RWPE2 (cell line): ENCODE measurements at regions not wholly inside any gene's neighbourhood (a gene's known extent, or its start where the extent isn't known, plus 50 kb on each side); places are given as distances from the start of the nearest gene placed in this dataset.

ENCODE experiments used
- ATAC-seq: fragments of 200-7000 bp; cut with Tn5 transposase; 3 replicates; pipeline ENCODE4 v1.9.1; 2021; ENCODE audit warnings: low read depth
- DNase-seq: peaks from one replicate; pipeline ENCODE4 v3.0.0-alpha.2; 2020; ENCODE audit warnings: low spot score
- H3K27ac ChIP-seq: fragments of 450-650 bp; 2 replicates; pipeline ENCODE4 v1.5.1; 2017; ENCODE audit warnings: mild to moderate bottlenecking; ENCODE audit not compliant: poor library complexity, severe bottlenecking
- H3K27me3 ChIP-seq: fragments of 250-450 bp; sonication (Bioruptor Pico); 2 replicates; pipeline ENCODE4 v1.5.1; 2021; ENCODE audit warnings: mild to moderate bottlenecking, moderate library complexity; ENCODE audit not compliant: insufficient read depth, poor library complexity, severe bottlenecking
- H3K36me3 ChIP-seq: fragments of 250-450 bp; sonication (Bioruptor Pico); 2 replicates; pipeline ENCODE4 v1.5.1; 2020; ENCODE audit warnings: low read depth, mild to moderate bottlenecking, moderate library complexity
- H3K4me1 ChIP-seq: fragments of 250-450 bp; sonication (Bioruptor Pico); 2 replicates; pipeline ENCODE4 v1.5.1; 2021; ENCODE audit warnings: mild to moderate bottlenecking, moderate library complexity; ENCODE audit not compliant: insufficient read depth, poor library complexity, severe bottlenecking
- H3K4me3 ChIP-seq: fragments of 250-450 bp; sonication (Bioruptor Pico); 2 replicates; pipeline ENCODE4 v1.5.1; 2021; ENCODE audit warnings: mild to moderate bottlenecking, moderate library complexity; ENCODE audit not compliant: severe bottlenecking
- H3K9me3 ChIP-seq: fragments of 250-450 bp; sonication (Bioruptor Pico); 2 replicates; pipeline ENCODE4 v1.5.1; 2021; ENCODE audit warnings: mild to moderate bottlenecking, moderate library complexity; ENCODE audit not compliant: severe bottlenecking
- CTCF ChIP-seq: fragments of 450-650 bp; IDR thresholded peaks from one replicate; pipeline ENCODE4 v1.5.1; 2017; ENCODE audit warnings: mild to moderate bottlenecking, moderate library complexity; ENCODE audit not compliant: poor library complexity, severe bottlenecking

DNA sequence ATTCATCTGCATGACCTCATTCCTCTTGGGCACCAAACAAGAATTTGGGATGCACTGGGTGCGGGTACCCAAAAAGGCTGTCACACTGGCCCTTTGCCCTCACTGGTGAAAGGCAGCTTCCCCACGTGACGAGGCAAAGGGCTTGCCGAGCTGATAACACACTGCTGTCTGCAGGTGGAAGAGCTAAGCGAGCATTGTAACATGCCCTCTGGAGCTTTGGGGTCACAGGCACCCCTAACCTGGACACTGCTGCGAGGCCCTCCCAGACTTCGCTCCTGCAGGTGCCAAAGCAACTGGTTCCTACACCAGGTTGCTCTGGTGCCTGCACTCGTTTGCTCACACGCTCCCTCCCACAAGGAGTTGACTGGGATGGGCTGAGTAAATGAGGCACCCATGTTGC, 1595.7 kb downstream of the HACE1 start:
- no peak for DNase-seq
- no peak for ATAC-seq
- Histone ChIP-seq H3K27me3 (no peaks in the 10 kb centered on the region), H3K4me1 (no peaks in the 10 kb centered on the region), H3K9me3 (no peaks in the 10 kb centered on the region), H3K4me3 (no peak overlapping the region), H3K36me3 (no peaks in the 10 kb centered on the region), H3K27ac (no peak overlapping the region)
- TF ChIP-seq CTCF = no peak

DNA sequence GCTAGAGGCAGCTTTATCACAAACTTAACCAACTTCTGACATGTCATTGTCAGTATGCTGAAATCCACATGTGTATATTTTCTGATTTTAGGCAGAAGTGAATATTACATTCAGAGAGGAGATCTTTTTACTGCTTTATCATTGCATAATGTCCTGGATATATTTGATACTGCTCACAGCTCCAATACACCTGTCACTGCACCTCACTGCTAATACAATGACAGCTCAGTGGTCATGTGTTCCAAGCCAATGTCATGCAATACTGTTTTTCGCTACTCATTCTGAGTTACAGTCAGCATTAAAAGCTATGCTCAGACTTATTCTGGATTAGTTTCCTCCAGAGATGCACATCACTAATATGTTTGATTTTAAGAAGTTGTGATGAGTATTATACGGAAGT, 1604.6 kb downstream of the HACE1 start:
- Histone ChIP-seq H3K36me3 (no peaks in the 10 kb centered on the region), H3K9me3 (no peaks in the 10 kb centered on the region), H3K4me3 (no peak overlapping the region), H3K27ac (no peak overlapping the region), H3K27me3 (no peaks in the 10 kb centered on the region), H3K4me1 (no peaks in the 10 kb centered on the region)
- DNase-seq (no peak), ATAC-seq (no peak)
- TF ChIP-seq CTCF = no peak

- TF ChIP-seq CTCF = no peak
- Histone ChIP-seq H3K36me3 (no peaks in the 10 kb centered on the region), H3K27ac (no peak overlapping the region), H3K9me3 (no peaks in the 10 kb centered on the region), H3K4me1 (no peaks in the 10 kb centered on the region), H3K27me3 (no peaks in the 10 kb centered on the region), H3K4me3 (no peak overlapping the region)
- DNase-seq (no peak), ATAC-seq (peak; percentile 41; the same call in 1 of the 3 replicates)
Measured at GRCh38 chr6:103236923-103237322, 1622.8 kb downstream of the HACE1 start.

DNA sequence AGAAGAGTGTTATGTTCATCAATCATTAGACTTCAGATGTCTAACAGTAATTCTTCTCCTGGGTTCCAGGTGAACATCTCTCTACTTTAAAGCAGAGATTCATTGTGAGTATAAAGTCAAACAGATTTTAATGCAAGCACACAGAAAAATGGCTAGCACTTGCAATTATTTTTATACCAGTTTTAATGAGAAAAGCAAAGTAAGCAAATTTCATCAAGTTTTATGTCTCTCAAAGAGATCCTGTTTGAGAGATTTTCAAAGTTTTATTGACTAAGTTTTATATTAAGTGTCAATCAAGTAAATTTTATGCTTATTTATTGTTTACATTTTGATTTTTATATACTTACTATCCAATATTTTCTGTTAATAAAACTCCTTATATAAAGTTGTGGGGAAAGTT, 1628.5 kb downstream of the HACE1 start:
- ATAC-seq (no peak), DNase-seq (no peak)
- no peaks in the 10 kb centered on the region for H3K9me3 ChIP-seq
- no peaks in the 10 kb centered on the region for H3K4me1 ChIP-seq
- H3K27me3 ChIP-seq = no peaks in the 10 kb centered on the region
- H3K27ac ChIP-seq = no peak overlapping the region
- no peaks in the 10 kb centered on the region for H3K36me3 ChIP-seq
- TF ChIP-seq CTCF = no peak
- H3K4me3 ChIP-seq = no peak overlapping the region

DNA sequence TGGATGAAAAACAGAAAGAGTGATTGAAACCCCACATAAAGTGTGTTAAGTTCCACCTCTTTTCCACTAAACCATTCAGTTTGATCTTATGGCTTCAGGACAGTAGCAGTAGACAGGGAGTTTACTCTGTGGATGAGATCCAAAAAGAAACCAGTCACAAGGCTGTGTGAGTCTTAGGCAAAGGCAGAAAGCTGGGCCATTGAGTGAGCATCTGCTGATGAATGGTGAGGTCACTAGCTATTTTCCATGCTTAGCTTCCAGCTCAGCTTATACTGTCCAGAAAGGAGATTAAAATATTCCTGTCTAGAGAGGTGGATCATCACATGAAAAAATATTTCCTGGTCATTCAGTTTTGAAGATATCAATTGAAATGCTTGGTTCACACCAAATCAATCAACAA, 1643.9 kb downstream of the HACE1 start:
- ATAC-seq (0 out of 3 replicates have a peak, but pooled peaks have one; percentile 27), DNase-seq (no peak)
- Histone ChIP-seq H3K27me3 (peaks cover 11% of the 10 kb centered on the region), H3K36me3 (no peaks in the 10 kb centered on the region), H3K27ac (no peak overlapping the region), H3K9me3 (no peaks in the 10 kb centered on the region), H3K4me1 (no peaks in the 10 kb centered on the region), H3K4me3 (no peak overlapping the region)
- no peak for TF ChIP-seq CTCF
